Activated naive CD8-positive, alpha-beta T cell treated with anti-CD3 and anti-CD28 coated beads, Interleukin-2, amount 10 ng/mL, durations not matched to agents 7 days and 5 days (primary cell): ENCODE measurements at regions not wholly inside any gene's neighbourhood (a gene's known extent, or its start where the extent isn't known, plus 50 kb on each side); places are given as distances from the start of the nearest gene placed in this dataset.
"Not testable (repeated sequence)": the region's sequence is repeated elsewhere in the genome, so short reads cannot be mapped to it uniquely, and the experiment has no call there.

Experiments
- ATAC-seq: fragments of 150-1000 bp; cut with Tn5 transposase; one replicate; pipeline ENCODE4 v1.10.0; 2021; ENCODE audit warnings: low read depth, moderate library complexity
- POLR2A ChIA-PET: fragments of 350-600 bp; sonication (Branson Sonifier 250); formaldehyde crosslinking; loops from one replicate; lab custom pipeline; 2021; ENCODE audit warnings: antibody characterized with exemption; lab: Charles Lee
- DNase-seq: peaks from one replicate; pipeline ENCODE4 v3.0.0; 2021
- H3K27ac Mint-ChIP-seq: one replicate; pipeline ENCODE4 v1.8.0; 2022; ENCODE audit warnings: mild to moderate bottlenecking, mixed read lengths
- H3K27me3 Mint-ChIP-seq: one replicate; pipeline ENCODE4 v1.8.0; 2022; ENCODE audit warnings: mild to moderate bottlenecking, moderate library complexity, mixed read lengths
- H3K36me3 Mint-ChIP-seq: one replicate; pipeline ENCODE4 v1.8.0; 2021; ENCODE audit warnings: mild to moderate bottlenecking, mixed read lengths
- H3K4me1 Mint-ChIP-seq: one replicate; pipeline ENCODE4 v1.8.0; 2021; ENCODE audit warnings: mixed read lengths
- H3K4me3 Mint-ChIP-seq: one replicate; pipeline ENCODE4 v1.8.0; 2022; ENCODE audit warnings: mild to moderate bottlenecking, moderate library complexity, mixed read lengths
- H3K9me3 Mint-ChIP-seq: one replicate; pipeline ENCODE4 v1.8.0; 2021; ENCODE audit warnings: mixed read lengths

- no peak for DNase-seq
- H3K36me3 Mint-ChIP-seq = no peaks in the 10 kb centered on the region
- H3K27me3 Mint-ChIP-seq = no peaks in the 10 kb centered on the region
- H3K9me3 Mint-ChIP-seq = no peaks in the 10 kb centered on the region
- no peak overlapping the region for H3K4me3 Mint-ChIP-seq
- H3K4me1 Mint-ChIP-seq = no peaks in the 10 kb centered on the region
- H3K27ac Mint-ChIP-seq = no peak overlapping the region
- POLR2A ChIA-PET = no interaction called here
- no peak for ATAC-seq
These were observed 105.8 kb downstream of the BMP4 start for GRCh38 chr14:53850714-53851296.

GRCh38 chr14:53849549-53849948 is 107.1 kb downstream of the BMP4 start:
- ATAC-seq (no peak), DNase-seq (no peak)
- Mint-ChIP-seq H3K36me3 (no peaks in the 10 kb centered on the region), H3K27me3 (no peaks in the 10 kb centered on the region), H3K9me3 (no peaks in the 10 kb centered on the region), H3K27ac (no peak overlapping the region), H3K4me1 (no peaks in the 10 kb centered on the region), H3K4me3 (no peak overlapping the region)
- POLR2A ChIA-PET = no interaction called here

GRCh38 chr14:53848854-53849253 is 107.8 kb downstream of the BMP4 start:
- ATAC-seq (no peak), DNase-seq (no peak)
- Mint-ChIP-seq H3K27ac (no peak overlapping the region), H3K36me3 (no peaks in the 10 kb centered on the region), H3K4me1 (no peaks in the 10 kb centered on the region), H3K9me3 (no peaks in the 10 kb centered on the region), H3K4me3 (no peak overlapping the region), H3K27me3 (no peaks in the 10 kb centered on the region)
- POLR2A ChIA-PET = no interaction called here

GRCh38 chr14:53847881-53848280 is 108.7 kb downstream of the BMP4 start:
- no peak overlapping the region for H3K27ac Mint-ChIP-seq

DNA sequence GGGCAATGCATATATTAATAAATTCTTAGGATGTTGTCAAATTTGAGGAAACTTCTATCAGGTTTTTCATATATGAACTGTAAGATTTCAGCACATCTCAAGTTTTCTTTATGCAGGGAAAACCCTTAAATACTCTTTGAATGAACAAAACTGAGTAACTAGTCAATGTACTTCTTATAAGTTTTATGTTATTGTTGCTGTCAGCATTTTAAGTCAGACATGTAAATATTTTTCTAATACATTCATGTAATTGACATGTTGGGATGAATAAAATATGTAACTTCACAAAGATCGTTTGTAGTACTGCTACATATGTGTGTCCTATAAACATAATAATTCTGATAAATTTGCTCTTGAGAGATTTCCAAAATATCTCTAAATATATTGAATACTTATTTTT is 109.6 kb downstream of the BMP4 start:
- DNase-seq = no peak
- ATAC-seq = no peak
- no peak overlapping the region for H3K27ac Mint-ChIP-seq
- POLR2A ChIA-PET = no interaction called here
- no peaks in the 10 kb centered on the region for H3K27me3 Mint-ChIP-seq
- no peak overlapping the region for H3K4me3 Mint-ChIP-seq
- no peaks in the 10 kb centered on the region for H3K4me1 Mint-ChIP-seq
- no peaks in the 10 kb centered on the region for H3K36me3 Mint-ChIP-seq
- H3K9me3 Mint-ChIP-seq = peaks cover 2% of the 10 kb centered on the region

More at GRCh38 chr14:53847881-53848280, 108.7 kb downstream of the BMP4 start:
- DNase-seq (no peak), ATAC-seq (no peak)
- H3K4me1 Mint-ChIP-seq = no peaks in the 10 kb centered on the region
- no peak overlapping the region for H3K4me3 Mint-ChIP-seq
- no peaks in the 10 kb centered on the region for H3K36me3 Mint-ChIP-seq
- no peaks in the 10 kb centered on the region for H3K9me3 Mint-ChIP-seq
- no peaks in the 10 kb centered on the region for H3K27me3 Mint-ChIP-seq
- POLR2A ChIA-PET = no interaction called here

GRCh38 chr14:53845813-53846693 is 110.6 kb downstream of the BMP4 start:
- no peak for DNase-seq
- Mint-ChIP-seq H3K4me1 (no peaks in the 10 kb centered on the region), H3K27me3 (no peaks in the 10 kb centered on the region), H3K4me3 (no peak overlapping the region), H3K36me3 (no peaks in the 10 kb centered on the region), H3K27ac (no peak overlapping the region), H3K9me3 (peaks cover 2% of the 10 kb centered on the region)
- POLR2A ChIA-PET = no interaction called here
- ATAC-seq = no peak

DNA sequence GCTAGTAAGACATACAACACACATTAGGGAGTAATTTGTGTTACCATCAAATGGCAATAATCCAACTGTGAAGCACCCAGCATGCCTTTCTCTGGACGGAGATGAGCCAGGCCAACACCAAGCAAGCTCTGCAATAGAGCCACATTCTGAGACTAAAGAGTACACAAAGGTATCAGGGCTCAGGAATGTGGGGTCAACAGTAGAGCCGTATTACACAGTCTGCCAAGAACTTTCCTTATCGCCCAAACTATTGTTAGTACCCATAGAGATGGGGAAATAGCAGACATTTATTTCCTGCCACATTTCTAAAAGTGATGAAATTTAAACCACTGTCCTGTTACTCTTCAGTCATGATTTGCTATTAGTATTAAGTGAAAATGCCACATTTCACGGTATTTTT is 113.7 kb downstream of the BMP4 start:
- ATAC-seq = no peak
- no peak overlapping the region for H3K4me3 Mint-ChIP-seq
- POLR2A ChIA-PET = no interaction called here

GRCh38 chr14:53841109-53842099 is 115.2 kb downstream of the BMP4 start:
- DNase-seq (no peak), ATAC-seq (no peak)
- Mint-ChIP-seq H3K27ac (no peak overlapping the region), H3K9me3 (peaks cover 3% of the 10 kb centered on the region), H3K4me3 (no peak overlapping the region), H3K36me3 (no peaks in the 10 kb centered on the region), H3K4me1 (no peaks in the 10 kb centered on the region), H3K27me3 (no peaks in the 10 kb centered on the region)
- POLR2A ChIA-PET = no interaction called here

More for the DNA sequence above, 113.7 kb downstream of the BMP4 start:
- H3K36me3 Mint-ChIP-seq = no peaks in the 10 kb centered on the region
- no peaks in the 10 kb centered on the region for H3K4me1 Mint-ChIP-seq
- H3K27ac Mint-ChIP-seq = no peak overlapping the region
- H3K9me3 Mint-ChIP-seq = peaks cover 3% of the 10 kb centered on the region
- no peaks in the 10 kb centered on the region for H3K27me3 Mint-ChIP-seq
- DNase-seq = no peak

DNA sequence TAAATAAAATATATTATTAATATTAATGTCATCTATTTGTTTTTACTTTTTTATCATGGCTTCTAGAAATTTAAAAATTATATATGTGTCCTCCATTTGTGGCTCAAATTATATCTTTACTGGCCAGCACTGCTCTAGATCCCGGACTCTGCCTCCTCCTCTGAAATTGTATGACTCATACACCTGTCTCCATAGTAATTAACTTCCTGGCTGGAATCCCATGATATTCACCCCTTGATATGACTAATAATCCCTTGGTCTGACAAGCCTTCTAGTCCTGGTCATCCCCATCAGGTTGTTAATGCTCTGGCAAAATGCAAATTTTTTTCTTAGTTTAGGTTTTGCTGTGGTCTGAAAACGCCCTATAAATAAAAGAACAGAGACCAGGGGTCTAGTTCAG is 116.2 kb downstream of the BMP4 start:
- Mint-ChIP-seq H3K4me1 (no peaks in the 10 kb centered on the region), H3K9me3 (peaks cover 3% of the 10 kb centered on the region), H3K36me3 (no peaks in the 10 kb centered on the region), H3K4me3 (no peak overlapping the region), H3K27me3 (no peaks in the 10 kb centered on the region), H3K27ac (no peak overlapping the region)
- no peak for ATAC-seq
- POLR2A ChIA-PET = no interaction called here
- no peak for DNase-seq

- POLR2A ChIA-PET = no interaction called here
- ATAC-seq = no peak
- Mint-ChIP-seq H3K27me3 (no peaks in the 10 kb centered on the region), H3K4me3 (no peak overlapping the region), H3K4me1 (no peaks in the 10 kb centered on the region), H3K9me3 (peaks cover 3% of the 10 kb centered on the region), H3K27ac (no peak overlapping the region), H3K36me3 (no peaks in the 10 kb centered on the region)
- DNase-seq = no peak
These were observed 118.3 kb downstream of the BMP4 start for GRCh38 chr14:53838374-53838773.

DNA sequence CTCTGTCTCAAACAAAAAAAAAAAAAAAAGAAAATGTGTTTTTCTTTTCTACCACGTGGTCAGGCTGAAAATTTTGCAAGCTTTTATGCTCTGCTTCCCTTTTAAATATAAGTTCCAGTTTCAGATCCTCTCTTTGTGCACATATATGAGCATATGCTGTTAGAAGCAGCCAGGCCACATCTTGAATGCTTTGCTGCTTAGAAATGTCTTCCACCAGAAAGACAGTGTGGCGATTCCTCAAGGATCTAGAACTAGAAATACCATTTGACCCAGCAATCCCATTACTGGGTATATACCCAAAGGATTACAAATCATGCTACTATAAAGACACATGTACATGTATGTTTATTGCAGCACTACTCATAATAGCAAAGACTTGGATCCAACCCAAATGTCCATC is 119.0 kb downstream of the BMP4 start:
- not testable (repeated sequence) for H3K27me3 Mint-ChIP-seq, H3K27ac Mint-ChIP-seq

DNA sequence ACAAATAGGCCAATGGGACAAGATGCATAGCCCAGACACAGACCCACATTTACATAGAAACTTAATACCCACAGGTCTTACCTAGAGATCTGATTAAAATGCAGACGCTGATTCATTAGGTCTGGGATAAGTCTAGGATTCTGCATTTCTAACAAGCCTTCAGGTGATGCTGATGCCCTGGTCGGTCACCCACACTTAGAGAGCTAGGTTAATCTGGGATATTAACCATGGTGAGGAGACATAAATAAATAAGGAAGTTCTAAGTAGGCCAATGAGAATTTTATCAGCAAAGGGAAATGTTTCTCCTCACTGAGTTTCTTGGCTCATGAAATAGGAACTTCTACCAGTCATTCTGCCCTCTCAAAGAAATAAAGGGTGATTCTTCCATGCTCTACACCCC is 120.1 kb downstream of the BMP4 start:
- ATAC-seq (no peak), DNase-seq (no peak)
- no peak overlapping the region for H3K4me3 Mint-ChIP-seq
- no peaks in the 10 kb centered on the region for H3K36me3 Mint-ChIP-seq
- no peak overlapping the region for H3K27ac Mint-ChIP-seq
- POLR2A ChIA-PET = no interaction called here
- H3K4me1 Mint-ChIP-seq = no peaks in the 10 kb centered on the region
- H3K27me3 Mint-ChIP-seq = no peaks in the 10 kb centered on the region
- peaks cover 3% of the 10 kb centered on the region for H3K9me3 Mint-ChIP-seq

More for the DNA sequence above, 119.0 kb downstream of the BMP4 start:
- H3K4me1 Mint-ChIP-seq, POLR2A ChIA-PET, DNase-seq, ATAC-seq, H3K9me3 Mint-ChIP-seq, H3K4me3 Mint-ChIP-seq, H3K36me3 Mint-ChIP-seq: not testable (repeated sequence)

- no peaks in the 10 kb centered on the region for H3K27me3 Mint-ChIP-seq
- no peaks in the 10 kb centered on the region for H3K36me3 Mint-ChIP-seq
- POLR2A ChIA-PET = no interaction called here
- ATAC-seq = no peak
- H3K27ac Mint-ChIP-seq = no peak overlapping the region
- DNase-seq = no peak
- H3K9me3 Mint-ChIP-seq = peaks cover 1% of the 10 kb centered on the region
- no peaks in the 10 kb centered on the region for H3K4me1 Mint-ChIP-seq
- H3K4me3 Mint-ChIP-seq = no peak overlapping the region
These were observed 127.8 kb downstream of the BMP4 start for GRCh38 chr14:53828820-53829219.
